HG03460 (cell line): ENCODE measurements at regions not wholly inside any gene's neighbourhood (a gene's known extent, or its start where the extent isn't known, plus 50 kb on each side); places are given as distances from the start of the nearest gene placed in this dataset.
"Not testable (repeated sequence)": the region's sequence is repeated elsewhere in the genome, so short reads cannot be mapped to it uniquely, and the experiment has no call there.

Source experiments
- ATAC-seq: cut with Tn5 transposase; IDR thresholded peaks from one replicate; pipeline ENCODE4 v1.9.1; 2021; ENCODE audit not compliant: unreplicated experiment

DNA sequence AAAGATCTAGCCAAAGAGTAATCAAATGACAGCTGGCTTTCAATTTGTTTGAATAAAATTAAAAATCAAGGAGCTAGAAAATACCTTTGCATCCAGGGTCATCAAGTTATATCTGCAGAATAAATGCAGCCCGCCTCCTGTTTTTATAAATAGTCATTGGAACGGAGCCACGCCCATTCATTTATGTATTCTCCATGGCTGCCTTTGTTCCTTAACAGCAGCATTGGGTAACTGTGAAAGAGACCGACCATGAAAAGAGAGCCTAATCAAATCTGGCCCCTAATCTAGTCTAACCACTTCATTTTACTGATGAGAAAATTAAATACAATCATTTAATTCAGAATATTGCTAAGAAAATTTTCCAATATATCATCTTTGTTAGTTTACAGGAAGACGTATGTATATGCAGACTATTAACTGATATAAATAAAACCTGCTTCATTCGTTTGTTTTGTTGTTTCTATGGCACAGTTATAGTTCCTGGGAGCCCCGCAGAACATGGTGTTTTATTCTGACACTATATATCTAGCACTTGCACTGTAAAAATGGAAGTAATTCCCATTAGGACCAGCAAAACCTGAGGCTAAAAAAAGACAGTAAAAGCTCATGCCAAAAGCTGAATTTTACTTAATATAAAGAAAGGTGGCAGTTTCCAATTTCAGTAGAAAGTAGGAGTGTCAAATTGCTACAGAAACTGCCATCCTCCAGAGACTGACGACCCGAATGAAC lies 111.8 kb upstream of the PALMD start:
- ATAC-seq: no peak

DNA sequence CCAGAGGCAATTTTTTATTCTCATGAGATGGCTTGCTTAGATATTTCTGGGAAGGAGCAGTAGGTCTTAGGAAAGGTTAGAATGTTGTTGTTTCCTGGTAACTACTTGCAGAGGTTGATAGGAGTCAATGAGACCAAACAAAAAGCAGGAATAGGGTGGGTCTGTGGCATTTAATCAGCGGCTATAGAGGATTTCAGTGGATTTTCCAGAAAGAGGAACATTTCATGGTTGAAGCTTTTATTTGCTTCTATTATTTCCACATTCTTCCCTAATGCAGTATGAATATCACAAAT lies 111.3 kb upstream of the PALMD start:
- ATAC-seq: no peak

DNA sequence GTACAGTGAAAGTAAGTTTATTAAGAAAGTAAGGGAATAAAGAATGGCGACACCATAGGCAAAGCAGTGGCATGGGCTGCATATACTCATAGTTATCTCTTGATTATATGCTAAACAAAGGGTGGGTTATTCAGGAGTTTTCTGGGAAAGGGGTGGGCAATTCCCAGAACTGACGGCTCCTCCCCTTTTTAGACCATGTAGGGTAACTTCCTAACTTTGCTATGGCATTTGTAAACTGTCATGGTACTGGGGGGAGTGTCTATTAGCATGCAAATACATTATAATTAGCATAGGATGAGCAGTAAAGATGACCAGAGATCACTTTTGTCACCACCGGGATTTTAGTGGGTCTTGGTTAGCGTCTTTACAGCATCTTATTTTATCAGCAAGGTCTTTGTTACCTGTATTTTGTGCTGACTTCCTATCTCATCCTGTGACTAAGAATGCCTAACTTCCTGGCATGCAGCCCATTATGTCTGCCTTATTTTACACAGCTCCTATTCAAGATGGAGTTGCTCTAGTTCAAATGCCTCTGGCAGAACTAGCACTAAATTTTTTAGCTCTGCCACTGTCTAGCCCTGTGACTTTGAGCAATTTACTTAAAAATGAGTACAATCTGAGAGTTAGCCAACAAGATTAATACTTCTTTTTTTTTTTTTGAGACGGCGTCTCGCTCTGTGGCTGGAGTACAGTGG lies 110.3 kb upstream of the PALMD start:
- no peak for ATAC-seq

DNA sequence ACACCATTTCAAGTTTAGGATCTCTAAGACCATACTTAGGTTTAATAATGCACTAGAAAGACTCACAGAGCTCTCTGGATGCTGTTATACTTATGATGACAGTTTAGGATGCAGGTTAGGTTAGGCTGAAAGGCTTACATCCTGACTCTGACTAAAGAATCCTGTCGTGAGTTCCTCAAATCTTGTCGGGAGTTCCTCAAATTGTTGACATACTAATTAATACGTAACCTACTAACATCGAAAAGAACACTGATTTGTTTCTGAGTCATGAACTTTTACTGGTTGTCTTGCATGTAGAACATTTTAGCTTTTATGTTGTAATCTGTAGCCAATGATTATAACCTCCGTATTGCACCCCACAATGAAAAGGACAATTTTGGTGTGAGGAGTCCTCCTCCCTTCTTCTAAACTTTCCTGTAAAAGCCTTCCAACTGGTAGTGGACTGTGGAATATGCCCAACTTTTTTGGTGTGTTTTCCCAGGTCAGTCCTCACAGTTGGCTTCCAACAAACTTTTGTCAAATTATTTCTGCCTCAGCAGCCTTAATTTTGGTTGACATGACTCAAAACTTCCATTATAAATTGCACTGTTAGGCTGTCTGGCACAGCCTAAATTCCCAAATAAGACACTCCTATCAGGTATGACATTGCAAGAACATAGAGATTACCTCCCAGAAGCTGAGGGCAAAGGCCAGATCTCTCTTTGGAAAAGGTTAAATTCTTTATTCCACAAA lies 107.9 kb upstream of the PALMD start:
- ATAC-seq: no peak

DNA sequence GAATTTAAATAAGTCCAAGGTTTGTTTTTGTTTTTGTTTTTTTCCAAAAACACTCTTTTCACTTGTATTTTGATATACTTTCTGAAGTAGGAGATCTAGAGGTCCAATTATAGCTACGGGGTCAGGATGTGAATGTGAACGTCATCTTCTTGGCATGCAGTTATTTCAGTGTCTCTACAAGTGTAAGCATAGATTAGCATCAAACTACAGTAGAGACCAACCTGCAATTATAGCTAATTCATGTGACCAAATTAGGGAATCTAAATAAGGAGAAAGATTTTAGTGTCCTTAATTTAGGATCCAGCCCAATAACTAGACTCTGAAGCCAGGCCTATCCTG lies 107.3 kb upstream of the PALMD start:
- no peak for ATAC-seq

DNA sequence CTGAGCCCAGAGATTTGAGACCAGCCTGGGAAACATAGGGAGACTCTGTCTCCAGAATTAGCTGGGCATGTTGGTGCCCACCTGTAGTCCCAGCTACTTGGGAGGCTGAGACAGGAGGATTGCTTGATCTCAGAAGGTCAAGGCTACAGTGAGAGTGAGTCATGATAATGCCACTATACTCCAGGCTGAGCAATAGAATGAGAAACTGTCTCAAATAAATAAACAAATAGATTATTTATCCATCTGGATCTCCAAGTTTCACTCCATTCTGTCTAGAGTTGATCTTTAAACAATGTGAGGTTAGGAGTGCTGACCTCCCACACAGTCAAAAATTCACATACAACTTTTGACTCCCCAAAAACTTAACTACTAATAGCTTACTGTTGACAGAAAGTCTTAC lies 106.8 kb upstream of the PALMD start:
- ATAC-seq: no peak

DNA sequence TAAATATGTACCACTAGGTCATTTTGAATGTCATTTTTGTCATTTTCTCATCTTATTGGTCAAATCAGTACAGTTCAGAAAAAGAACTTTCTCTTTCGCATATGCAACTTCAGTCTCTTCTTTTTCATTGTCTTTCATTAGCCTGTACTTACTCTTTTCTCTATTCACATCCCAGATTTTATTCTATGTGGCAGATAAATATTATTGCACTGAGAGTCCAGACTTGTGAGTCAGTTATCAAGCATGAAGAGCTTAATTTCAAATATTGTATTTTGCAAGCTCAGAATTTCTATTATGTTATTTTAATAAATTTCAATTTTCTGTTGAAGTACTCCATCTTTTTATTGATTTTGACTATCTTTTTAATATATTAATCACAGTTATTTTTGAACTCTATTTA lies 105.2 kb upstream of the PALMD start:
- ATAC-seq: no peak

DNA sequence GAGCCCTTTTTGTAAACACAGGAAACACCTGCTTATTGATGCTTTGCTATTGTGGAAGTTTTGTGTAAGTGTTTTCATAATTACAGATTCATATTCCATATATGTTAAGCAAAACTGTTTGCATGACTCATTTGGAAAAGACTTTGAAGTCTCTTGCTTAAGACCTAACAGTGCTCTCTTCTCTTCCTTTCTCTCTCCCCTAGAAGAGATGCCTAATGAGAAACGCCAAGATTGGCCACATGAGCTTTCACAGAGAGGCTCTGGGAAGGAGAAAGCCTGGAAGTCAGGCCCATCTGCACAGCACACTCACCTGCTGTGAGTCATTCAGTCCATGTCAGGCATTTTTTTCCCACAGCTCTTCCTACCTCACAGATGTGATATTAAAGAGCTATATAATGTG lies 101.6 kb upstream of the PALMD start:
- ATAC-seq: no peak

DNA sequence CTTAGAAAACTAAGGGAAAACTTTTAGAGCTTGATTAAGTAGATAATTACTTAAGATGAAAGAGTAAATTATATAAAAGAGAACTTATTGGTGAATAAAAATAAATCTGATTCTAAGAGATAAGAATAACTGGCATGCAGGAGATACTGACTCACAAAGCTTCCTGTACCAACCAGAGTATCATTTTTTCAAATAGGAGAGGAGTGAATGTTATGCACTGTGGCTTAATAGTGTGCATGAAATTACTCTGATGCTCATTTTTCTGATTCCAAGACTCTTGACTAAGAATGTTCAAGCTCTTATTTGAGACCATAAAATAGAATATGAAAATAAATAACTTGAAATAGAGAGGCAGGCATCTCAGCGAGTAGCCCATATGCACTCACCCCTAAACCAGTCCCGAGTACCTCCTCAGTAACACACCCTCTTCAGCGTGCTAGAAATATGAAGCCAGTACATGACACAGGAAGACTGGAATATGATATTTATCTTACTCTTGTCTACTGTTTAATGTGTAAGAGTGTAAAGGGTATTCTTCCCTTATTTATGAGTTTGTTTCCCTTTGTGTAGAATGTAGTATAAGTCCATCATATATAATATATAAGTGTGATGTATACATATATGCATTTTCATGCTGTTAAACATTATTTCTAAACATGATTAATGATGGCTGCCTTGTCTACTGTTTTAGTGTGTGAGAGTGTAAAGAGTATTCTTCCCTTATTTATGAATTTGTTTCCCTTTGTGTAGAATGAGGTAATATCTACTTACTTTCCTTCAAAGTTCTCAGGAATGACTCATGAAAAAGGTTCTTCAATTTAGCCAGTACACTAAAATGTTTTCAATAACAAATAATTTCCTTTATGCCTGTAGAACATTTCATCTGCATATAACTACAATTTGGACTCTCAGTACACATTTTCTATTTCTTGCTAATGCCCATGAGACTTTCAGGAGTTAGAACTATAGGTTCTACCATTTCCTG lies 99.2 kb upstream of the PALMD start:
- ATAC-seq: no peak

DNA sequence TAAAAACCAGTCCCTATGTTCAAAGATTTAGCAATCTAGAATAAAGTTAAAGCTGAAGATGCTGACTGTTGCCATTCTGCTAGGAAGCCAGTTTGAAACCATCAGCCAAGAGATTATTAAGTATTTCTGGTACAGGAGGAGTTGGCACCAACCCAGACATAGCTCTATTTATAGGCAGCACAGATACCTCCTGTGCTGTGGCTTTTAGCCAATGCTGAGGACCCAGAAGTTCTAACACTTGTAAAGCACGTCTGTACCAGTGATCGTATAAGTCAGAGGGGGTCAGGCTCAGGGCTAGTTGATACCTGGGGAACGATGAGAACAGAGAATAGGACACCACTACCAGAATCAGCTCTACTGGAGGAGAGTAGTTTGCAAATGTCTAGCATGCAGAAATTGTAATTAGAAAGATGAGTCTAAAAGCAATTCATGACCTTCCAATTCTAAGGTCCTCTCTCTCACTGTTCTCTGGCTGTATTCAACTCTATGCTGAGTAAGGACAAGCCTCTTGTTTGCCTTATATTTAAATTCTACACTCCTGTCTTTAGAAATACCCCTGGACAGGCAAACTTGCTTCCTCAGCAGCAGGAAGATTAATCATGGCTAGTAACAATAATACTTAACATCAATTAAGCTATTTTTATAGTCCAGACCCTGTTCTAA lies 96.8 kb upstream of the PALMD start:
- ATAC-seq: no peak

DNA sequence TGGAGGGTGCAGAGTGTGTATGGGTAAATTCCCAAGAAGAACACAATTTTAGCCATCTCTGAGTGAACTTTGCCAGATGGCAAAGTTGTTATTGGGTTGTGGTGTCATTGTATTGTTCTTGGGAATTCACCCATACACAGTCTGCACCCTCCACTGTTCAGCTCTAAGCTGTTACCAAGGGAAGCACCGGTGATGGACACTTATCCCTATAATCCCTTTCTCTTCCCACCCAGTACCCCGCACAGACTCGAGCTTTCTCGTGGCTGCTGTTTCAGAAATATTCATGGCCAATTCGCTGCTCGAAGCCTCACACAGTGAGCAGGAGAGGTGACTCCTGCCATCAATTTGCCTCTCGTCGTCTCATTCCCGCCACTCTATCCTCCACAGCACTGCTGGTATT lies 95.7 kb upstream of the PALMD start:
- no peak for ATAC-seq

DNA sequence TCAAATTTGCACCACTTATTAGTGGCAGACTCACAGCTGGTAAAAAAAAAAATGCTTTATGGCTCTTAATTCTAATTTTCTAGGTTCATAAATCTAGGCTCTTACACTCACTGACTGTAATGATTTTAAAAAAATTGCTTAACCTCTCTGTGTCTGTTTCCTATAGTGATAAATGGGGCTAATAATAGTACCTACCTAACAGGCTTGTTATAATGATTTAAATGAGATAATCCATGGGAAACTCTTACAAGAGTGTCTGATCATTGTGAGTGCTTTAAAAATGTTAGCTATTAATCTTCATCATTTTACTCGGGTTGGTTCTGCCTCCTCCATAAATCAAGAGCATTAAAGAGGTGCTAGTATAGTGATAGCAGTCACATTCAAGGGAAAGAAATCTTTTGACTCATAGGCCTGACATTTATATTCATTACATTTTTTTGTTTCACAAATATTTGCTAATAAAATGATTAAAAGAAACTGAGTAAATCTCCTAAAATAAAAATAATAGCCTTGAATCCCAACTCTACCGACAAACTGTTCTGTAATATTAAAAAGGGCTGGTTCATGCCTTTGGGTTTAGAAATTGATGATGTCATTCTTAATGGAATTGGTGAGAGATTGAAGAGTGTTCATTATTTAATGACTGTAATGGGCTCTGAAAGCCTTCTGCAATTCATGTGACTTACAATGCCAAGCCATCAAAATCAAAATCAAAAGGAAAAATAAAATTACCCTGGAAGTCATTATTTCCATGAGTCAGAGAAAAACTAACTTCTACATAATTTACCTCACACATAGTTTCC lies 93.9 kb upstream of the PALMD start:
- no peak for ATAC-seq

DNA sequence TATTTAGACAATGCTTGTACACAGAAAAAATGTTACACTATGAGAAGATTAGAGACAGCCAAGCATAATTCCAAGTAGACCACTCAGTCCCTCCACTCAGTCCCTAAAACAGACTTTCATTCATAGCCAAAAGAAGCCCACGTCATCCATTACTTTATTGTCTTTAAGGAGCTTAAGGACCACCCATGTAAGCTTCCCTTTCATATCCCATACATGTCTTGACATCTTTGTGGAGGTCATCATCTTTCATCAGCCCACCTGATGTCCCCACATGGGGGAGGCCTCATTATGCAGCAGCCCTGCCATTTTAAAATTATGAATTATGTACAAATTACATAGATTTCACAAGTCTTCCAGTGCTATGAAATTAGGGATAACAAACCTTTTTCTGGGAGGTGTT lies 92.6 kb upstream of the PALMD start:
- no peak for ATAC-seq

DNA sequence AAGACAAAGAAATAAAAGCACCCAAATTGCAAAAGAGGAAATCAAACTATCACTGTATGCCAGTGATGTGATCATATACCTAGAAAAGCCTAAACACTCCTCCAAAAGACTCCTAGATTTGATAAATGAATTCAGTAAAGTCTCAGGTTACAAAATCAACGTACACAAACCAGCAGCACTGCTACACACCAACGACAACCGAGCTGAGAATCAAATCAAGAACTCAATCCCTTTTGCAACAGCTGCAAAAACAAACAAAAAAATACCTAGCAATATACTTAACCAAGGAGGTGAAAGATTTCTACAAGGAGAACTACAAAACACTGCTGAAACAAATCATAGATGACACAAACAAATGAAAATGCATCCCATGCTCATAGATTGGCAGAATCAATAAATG lies 92.1 kb upstream of the PALMD start:
- not testable (repeated sequence) for ATAC-seq

DNA sequence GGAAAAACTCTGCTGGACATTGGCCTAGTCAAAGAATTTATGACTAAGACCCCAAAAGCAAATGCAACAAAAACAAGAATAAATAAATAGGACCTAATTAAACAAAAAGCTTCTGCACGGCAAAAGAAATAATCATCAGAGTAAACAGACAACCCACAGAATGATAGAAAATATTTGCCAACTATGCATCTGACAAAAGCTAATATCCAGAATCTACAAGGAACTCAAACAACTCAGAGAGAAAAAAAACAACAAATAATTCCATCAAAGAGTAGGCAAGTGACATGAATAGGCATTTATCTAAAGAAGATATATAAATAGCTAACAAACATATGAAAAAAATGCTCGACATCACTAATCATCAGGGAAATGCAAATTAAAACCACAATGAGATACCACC lies 91.2 kb upstream of the PALMD start:
- ATAC-seq: no peak

DNA sequence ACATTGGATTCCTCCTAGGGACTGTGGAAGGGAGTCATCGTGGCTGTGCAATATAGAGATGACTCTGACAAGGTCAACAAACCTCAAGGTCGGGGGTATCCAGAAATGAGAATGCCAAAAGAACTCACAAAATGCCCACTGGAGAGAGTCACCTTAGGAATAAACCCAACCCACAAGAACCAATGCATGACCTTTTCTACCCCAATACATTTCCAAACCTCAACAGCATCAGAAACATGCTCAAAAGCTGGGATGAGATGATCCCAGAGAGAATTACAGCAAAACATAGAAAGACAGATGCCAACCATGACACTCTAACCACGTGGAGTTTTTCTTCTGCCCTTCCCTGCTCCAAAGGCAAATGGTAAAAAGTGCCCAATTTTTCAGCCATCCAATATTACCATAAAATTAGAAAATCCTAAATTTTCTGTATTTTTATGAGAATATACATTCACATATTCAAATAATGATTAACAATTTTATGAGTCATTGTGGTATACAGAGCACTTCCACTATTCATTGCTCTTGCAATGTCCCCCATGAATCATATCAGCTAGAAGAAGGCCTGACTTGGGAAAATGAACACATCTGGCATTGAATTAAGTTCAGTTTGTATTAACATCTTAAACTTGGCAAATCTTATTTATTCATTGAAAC lies 88.2 kb upstream of the PALMD start:
- peak; percentile 60 for ATAC-seq

DNA sequence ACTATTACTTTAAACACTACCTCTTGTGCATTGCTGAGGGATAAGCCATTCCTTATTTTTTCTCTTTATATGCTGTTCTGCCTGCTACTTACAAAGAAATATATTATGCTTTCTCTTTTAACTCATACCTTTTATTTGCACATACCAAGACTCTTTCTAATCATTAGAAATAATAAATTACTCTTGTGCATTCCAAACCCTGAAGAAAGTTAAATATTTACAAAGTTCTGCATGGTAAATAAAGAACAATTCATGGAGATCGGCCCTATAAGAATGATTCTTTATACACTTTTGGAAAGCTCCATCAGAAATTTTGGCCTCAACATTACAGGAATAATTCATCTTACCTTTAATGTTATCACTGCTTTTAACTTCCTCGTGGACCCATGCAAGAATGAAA lies 86.7 kb upstream of the PALMD start:
- ATAC-seq: no peak

DNA sequence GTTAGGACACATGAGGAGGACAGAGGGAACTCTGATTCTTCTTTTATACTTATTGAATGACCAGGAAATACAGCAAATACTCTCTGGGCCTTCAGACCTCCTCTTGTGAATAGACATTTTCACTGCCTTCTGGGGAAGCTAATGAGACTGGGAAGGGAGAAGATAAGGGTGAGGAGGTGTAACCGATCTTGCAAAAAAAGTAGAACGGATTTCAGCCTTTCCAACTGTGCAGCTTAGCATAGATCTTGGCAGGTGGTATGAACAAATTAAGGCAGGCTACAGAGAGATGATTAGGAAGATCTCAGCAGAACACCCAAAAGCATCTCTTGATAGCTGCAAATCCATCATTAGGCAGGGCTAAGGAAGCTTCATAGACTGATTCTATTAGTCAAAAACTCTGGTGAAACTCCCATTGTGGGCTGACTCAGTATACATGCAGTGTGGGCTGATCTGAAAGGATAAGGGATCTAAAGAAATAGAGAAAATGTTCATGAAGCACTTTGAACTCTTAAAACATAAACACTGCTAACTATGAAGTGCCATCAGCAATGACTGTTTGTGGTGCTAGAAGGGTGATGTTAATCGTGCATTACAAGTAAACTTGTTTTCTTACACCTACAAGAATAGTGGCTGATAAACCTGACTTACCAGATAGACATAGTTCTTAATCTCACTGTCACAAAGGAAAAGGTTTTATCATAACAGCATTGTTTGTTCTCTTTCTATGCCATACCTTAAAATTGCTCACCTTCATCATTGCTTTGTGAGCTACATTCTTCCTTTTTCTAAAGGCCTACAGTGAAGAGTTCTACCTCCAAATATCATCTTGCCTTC lies 85.5 kb upstream of the PALMD start:
- no peak for ATAC-seq

DNA sequence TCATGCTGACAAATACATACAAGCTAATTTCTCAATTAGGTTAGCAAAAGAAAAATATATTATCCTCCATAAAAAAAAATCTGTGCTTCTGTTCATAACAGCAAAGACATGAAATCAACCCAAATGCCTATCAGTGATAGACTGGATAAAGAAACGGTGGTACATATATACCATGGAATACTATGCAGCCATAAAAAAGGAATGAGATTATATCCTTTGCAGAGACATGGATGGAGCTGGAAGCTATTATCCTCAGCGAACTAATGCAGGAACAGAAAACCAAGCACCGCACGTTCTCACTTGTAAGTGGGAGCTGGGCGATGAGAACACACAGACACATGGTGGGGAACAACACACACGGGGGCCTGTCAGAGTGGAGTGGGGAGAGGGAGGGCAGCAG lies 84.0 kb upstream of the PALMD start:
- no peak for ATAC-seq
